Loucy (cell line): ENCODE measurements at regions not wholly inside any gene's neighbourhood (a gene's known extent, or its start where the extent isn't known, plus 50 kb on each side); places are given as distances from the start of the nearest gene placed in this dataset.

Experiments
- H2AFZ ChIP-seq: fragments of 200-600 bp; sonication (generic); 2 replicates; pipeline ENCODE4 v1.6.0; 2016; ENCODE audit warnings: antibody characterized with exemption, mild to moderate bottlenecking, low read length, moderate library complexity
- H3F3A ChIP-seq: fragments of 200-600 bp; 2 replicates; pipeline ENCODE4 v1.6.0; 2016; ENCODE audit warnings: antibody characterized with exemption, low read depth, mild to moderate bottlenecking
- H3K27me3 ChIP-seq: fragments of 200-600 bp; sonication (generic); 2 replicates; pipeline ENCODE4 v1.6.1; 2014; ENCODE audit warnings: low read length, mild to moderate bottlenecking; ENCODE audit not compliant: insufficient read depth, poor library complexity, severe bottlenecking
- H3K36me3 ChIP-seq: fragments of 200-600 bp; sonication (generic); 2 replicates; pipeline ENCODE4 v1.6.1; 2016; ENCODE audit warnings: low read length; ENCODE audit not compliant: insufficient read depth
- H3K4me1 ChIP-seq: fragments of 200-600 bp; sonication (generic); 2 replicates; pipeline ENCODE4 v1.5.1; 2014; ENCODE audit warnings: low read length, mild to moderate bottlenecking; ENCODE audit not compliant: insufficient read depth, poor library complexity, severe bottlenecking
- H3K4me2 ChIP-seq: fragments of 200-600 bp; sonication (generic); 2 replicates; pipeline ENCODE4 v1.6.0; 2014; ENCODE audit warnings: antibody characterized with exemption, low read length, low read depth, mild to moderate bottlenecking; ENCODE audit not compliant: poor library complexity, severe bottlenecking
- H3K4me3 ChIP-seq: fragments of 200-600 bp; sonication (generic); 2 replicates; pipeline ENCODE4 v1.5.1; 2014; ENCODE audit warnings: low read length, mild to moderate bottlenecking, mixed read lengths; ENCODE audit not compliant: poor library complexity, severe bottlenecking
- H3K79me2 ChIP-seq: fragments of 200-600 bp; sonication (generic); 2 replicates; pipeline ENCODE4 v1.6.1; 2014; ENCODE audit warnings: low read length; ENCODE audit not compliant: insufficient read depth
- H3K9ac ChIP-seq: fragments of 200-600 bp; sonication (generic); 2 replicates; pipeline ENCODE4 v1.6.0; 2014; ENCODE audit warnings: mild to moderate bottlenecking, low read depth, low read length, moderate library complexity; ENCODE audit not compliant: poor library complexity, severe bottlenecking
- H3K9me2 ChIP-seq: fragments of 200-600 bp; sonication (generic); replicated peaks from 2 replicates; pipeline ENCODE4 v1.6.1; 2016; ENCODE audit warnings: low read depth, low read length, mixed read lengths
- H3K9me3 ChIP-seq: fragments of 200-600 bp; sonication (generic); 2 replicates; pipeline ENCODE4 v1.6.1; 2014; ENCODE audit warnings: mild to moderate bottlenecking, antibody characterized with exemption, low read length, low read depth; ENCODE audit not compliant: insufficient read depth
- H4K20me1 ChIP-seq: fragments of 200-600 bp; sonication (generic); 2 replicates; pipeline ENCODE4 v1.6.0; 2014; ENCODE audit warnings: antibody characterized with exemption, low read length, mild to moderate bottlenecking; ENCODE audit not compliant: insufficient read depth, poor library complexity, severe bottlenecking
- EZH2phosphoT487 ChIP-seq: fragments of 200-600 bp; IDR thresholded peaks from 2 replicates; pipeline ENCODE4 v1.6.1; 2018; ENCODE audit warnings: antibody characterized with exemption, mild to moderate bottlenecking, moderate library complexity, borderline replicate concordance
- TF ChIP-seq, protein P1 (sequence below): fragments of 200-600 bp; sonication (generic); conservative IDR thresholded peaks from 2 replicates; pipeline ENCODE4 v1.5.1; 2014; ENCODE audit warnings: mild to moderate bottlenecking, antibody characterized with exemption, low read length

DNA sequence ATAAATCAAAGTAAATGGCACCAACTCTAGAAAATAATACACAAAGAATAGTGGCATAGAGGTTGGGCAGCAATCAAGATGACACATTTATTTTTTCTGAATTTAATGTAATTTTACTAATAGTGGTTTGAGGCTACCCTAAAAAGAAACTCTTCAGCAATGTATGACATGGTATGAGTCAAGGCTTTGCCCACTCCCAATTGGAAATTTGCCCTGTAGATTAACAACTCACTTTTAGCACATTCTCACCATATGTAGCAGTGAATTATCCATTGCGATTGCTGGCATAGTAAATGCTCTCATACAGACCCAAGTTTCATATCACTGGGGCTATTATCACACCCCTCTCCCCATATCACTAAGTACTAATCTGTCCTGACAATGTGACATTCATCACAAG is 832.1 kb upstream of the ZNF608 start:
- Histone ChIP-seq H2AFZ (no peak overlapping the region), H3F3A (no peaks in the 10 kb centered on the region), H3K4me3 (no peak overlapping the region), H3K79me2 (no peaks in the 10 kb centered on the region), H4K20me1 (no peaks in the 10 kb centered on the region), H3K27me3 (no peaks in the 10 kb centered on the region), H3K9ac (no peak overlapping the region), H3K4me2 (no peak overlapping the region), H3K36me3 (no peaks in the 10 kb centered on the region), H3K9me2 (no peaks in the 10 kb centered on the region), H3K4me1 (no peaks in the 10 kb centered on the region), H3K9me3 (no peaks in the 10 kb centered on the region)
- TF ChIP-seq, protein P1, sequence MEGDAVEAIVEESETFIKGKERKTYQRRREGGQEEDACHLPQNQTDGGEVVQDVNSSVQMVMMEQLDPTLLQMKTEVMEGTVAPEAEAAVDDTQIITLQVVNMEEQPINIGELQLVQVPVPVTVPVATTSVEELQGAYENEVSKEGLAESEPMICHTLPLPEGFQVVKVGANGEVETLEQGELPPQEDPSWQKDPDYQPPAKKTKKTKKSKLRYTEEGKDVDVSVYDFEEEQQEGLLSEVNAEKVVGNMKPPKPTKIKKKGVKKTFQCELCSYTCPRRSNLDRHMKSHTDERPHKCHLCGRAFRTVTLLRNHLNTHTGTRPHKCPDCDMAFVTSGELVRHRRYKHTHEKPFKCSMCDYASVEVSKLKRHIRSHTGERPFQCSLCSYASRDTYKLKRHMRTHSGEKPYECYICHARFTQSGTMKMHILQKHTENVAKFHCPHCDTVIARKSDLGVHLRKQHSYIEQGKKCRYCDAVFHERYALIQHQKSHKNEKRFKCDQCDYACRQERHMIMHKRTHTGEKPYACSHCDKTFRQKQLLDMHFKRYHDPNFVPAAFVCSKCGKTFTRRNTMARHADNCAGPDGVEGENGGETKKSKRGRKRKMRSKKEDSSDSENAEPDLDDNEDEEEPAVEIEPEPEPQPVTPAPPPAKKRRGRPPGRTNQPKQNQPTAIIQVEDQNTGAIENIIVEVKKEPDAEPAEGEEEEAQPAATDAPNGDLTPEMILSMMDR: no peak
- TF ChIP-seq EZH2phosphoT487: no peak

DNA sequence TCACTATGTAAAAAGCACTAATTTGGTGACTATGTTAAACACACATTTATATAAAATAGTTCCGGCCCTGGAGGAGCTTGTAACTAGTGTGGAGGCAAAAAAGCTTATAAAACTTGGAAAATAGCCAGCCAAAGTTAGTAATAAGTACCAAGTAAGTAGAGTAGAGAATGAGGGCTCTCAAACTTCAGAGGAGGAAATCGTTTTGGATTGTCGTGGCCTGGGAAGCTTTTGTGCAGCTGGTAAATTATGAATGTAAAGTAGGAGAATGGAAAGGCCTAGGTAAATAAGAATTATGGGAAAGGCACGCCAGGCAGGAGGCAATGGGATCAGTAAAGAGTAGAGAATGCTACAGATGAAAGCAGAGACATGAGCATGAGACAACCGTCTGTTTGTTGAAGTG is 832.7 kb upstream of the ZNF608 start:
- H3K9me3 ChIP-seq: no peaks in the 10 kb centered on the region
- H3K4me1 ChIP-seq: no peaks in the 10 kb centered on the region
- H3K9me2 ChIP-seq: no peaks in the 10 kb centered on the region
- no peaks in the 10 kb centered on the region for H3F3A ChIP-seq
- no peak overlapping the region for H3K9ac ChIP-seq
- no peaks in the 10 kb centered on the region for H4K20me1 ChIP-seq
- H3K36me3 ChIP-seq: no peaks in the 10 kb centered on the region
- no peaks in the 10 kb centered on the region for H3K79me2 ChIP-seq
- TF ChIP-seq, protein P1: no peak
- no peak for TF ChIP-seq EZH2phosphoT487
- H3K27me3 ChIP-seq: no peaks in the 10 kb centered on the region
- H3K4me3 ChIP-seq: no peak overlapping the region
- H2AFZ ChIP-seq: no peak overlapping the region
- H3K4me2 ChIP-seq: no peak overlapping the region

DNA sequence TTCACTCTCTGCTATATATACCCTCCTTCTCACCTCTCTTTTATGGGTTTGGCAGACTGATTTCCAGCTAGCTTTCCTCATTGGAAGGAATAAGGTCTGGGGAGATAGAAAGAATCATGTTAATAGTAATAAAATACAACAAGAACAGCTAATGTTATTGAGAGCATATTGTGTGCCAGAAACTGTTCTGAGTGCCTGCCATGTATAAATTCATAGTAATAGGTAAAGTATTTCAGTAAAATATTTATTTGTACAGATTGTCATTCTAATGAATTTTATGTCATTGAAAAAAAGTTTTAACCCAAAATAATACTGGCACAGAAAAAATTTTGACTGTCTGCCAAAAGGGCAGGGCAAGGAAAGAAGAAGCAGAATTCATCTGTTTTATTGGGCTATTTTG is 834.9 kb upstream of the ZNF608 start:
- Histone ChIP-seq H3K4me2 (no peak overlapping the region), H3K9ac (no peak overlapping the region), H3K9me2 (no peaks in the 10 kb centered on the region), H2AFZ (no peak overlapping the region), H3K4me1 (no peaks in the 10 kb centered on the region), H4K20me1 (no peaks in the 10 kb centered on the region), H3K27me3 (no peaks in the 10 kb centered on the region), H3K9me3 (no peaks in the 10 kb centered on the region), H3F3A (no peaks in the 10 kb centered on the region), H3K36me3 (no peaks in the 10 kb centered on the region), H3K79me2 (no peaks in the 10 kb centered on the region), H3K4me3 (no peak overlapping the region)
- TF ChIP-seq, protein P1: no peak
- TF ChIP-seq EZH2phosphoT487: no peak
